ENCODE measurements at regions not wholly inside any gene's neighbourhood (a gene's known extent, or its start where the extent isn't known, plus 50 kb on each side); places are given as distances from the start of the nearest gene placed in this dataset.

DNA sequence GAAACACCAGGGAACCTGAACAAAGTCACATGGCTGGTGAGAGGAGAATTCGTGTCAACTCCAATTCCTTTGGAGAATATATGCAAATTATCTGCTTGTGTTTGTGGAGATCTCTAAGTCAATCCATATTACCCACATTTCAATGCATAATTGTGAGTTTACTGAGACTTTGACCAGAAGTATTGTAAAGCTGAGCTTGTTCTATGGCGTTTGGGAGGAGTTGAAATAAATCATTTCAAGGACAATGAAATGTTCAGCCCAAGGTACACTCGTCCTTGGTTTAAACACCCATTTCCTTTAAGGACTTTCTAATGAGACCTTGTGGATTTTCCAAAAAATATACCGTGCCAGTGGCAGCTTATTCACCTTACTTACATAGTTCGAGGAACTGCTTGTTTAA, 186.6 kb upstream of the HDAC9 start:
- DNase-seq (ENCODE audit: low read depth, low spot score) = no peak

GRCh38 chr7:18312482-18312881, 183.1 kb upstream of the HDAC9 start:
- no peak for DNase-seq (ENCODE audit: low read depth, low spot score)

DNA sequence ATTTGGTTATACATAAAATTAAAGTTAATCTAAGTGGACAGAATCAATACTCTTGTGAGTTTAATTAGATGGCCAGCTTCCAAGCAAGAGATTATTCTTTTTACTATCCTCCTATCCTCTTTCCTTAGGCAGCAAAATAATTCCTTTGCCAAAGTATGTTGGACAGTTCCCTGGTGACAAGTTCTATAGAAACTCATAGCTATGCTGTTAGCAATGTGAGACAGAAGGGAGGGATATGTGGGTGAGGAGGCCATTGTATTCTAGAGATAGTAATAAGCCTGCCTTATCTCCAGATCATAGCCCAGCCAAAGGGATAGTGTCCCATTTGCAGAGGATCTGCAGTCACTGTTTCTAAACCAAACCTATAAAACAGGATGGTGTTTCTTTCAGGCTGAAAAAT, 181.6 kb upstream of the HDAC9 start:
- DNase-seq (ENCODE audit: low read depth, low spot score) = no peak

- no peak for DNase-seq (ENCODE audit: low read depth, low spot score)
Observed at GRCh38 chr7:18315241-18315640, 180.3 kb upstream of the HDAC9 start.

DNA sequence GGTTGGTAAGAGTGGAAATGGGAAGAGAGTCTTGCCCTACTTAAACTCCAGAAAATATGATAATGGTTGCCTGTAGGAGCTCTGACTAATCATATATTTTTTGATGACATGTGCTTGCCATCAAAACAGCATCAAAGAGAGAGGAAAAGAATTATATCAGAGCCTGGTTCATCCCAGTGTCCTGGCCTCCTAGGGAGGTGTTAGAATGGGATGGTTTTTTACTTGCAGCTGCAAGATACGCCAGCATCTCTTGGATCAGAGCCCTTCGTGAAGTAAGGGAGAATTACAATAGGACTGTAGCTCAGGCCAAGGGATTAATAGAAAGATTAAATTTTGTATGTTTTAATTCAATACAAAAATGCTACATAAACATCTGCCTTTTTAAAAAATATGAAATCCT, 177.6 kb upstream of the HDAC9 start:
- no peak for DNase-seq (ENCODE audit: low read depth, low spot score)

GRCh38 chr7:18320422-18320821, 175.1 kb upstream of the HDAC9 start:
- no peak for DNase-seq (ENCODE audit: low read depth, low spot score)

- peak; percentile 8 for DNase-seq (ENCODE audit: low read depth, low spot score)
Observed at GRCh38 chr7:18320971-18321567, 174.5 kb upstream of the HDAC9 start.

GRCh38 chr7:18330548-18330947, 165.0 kb upstream of the HDAC9 start:
- DNase-seq (ENCODE audit: low read depth, low spot score) = no peak

GRCh38 chr7:18336626-18337025, 158.9 kb upstream of the HDAC9 start:
- no peak for DNase-seq (ENCODE audit: low read depth, low spot score)

DNA sequence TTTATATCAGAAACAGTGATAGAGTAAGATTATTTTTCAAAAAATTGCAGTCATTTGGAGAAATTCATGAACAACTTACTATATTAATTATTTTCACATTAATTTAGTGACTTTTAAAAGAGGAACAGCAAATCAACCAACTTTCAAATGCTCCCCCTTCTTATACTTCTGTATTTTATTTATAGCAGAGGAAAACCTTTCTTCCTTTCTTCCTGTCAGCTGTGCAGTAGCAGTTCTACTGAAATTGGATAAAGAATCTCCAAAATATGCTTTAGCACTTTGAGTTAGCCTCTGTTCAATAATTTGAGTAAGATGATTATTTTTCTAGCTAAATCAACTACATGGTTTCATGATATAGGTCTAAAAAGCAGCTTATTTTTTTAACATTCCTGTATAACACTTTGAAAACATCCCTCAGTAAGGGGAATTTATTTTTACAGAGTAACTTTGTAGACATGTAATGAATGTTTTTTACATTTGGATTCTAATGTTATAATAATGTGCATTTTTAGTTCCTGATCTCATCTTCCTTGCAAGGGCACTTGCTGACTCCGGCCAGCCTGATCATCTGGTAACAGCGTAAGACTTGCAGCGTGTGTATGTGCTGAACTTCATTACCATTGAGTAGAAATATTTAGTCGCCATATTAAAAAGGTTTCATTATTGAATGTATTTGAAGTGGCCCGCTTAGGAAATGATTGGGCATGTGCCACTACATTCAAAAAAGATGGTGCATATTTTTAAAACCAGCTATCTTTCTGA, 158.3 kb upstream of the HDAC9 start:
- no peak for DNase-seq (ENCODE audit: low read depth, low spot score)

DNA sequence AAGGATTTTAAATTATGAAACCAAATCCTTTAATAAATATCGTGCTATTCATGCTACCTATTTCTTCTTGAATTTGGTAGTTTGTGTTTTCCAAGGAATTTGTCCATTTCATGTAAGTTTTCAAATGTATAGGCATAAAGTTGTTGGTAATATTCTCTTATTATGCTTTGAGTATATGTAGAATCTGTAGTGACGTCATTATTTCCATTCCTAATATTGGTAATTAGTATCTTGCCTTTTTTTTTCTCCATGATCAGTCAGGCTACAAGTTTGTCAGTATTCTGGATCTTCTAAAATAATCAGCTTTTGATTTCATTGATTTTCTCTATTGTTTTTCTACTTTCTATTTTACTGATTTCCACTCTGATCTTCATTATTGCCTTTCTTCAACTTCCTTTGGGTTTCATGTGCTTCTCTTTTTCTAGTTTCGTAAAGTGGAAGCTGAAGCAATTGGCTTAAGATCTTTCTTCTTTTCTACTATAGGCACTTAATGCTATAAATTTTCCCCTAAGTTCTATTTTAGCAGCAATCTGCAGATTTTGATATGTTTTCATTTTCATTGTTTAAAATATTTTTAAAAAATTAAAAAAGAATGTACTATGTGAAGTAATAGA, 156.5 kb upstream of the HDAC9 start:
- DNase-seq (ENCODE audit: low read depth, low spot score) = no peak

- DNase-seq (ENCODE audit: low read depth, low spot score) = no peak
Observed at GRCh38 chr7:18341756-18342155, 153.8 kb upstream of the HDAC9 start.

DNA sequence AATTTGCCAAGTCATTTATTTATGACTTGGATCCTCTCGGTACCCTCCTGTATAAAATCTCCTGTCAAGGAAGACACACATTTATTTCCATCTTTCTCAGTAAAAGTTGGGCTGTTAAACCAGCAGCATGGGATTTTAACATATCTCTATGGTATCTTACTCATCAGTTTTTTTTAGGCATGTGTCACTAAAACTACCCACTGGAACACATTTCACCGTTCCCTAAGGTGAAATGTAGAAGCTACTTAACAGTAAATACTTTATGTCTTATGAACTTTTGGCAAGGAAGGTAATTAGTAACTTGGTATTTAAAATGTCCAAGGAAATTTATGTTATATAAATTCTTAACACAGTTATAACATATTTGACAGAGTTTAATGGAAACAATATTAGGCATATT, 152.5 kb upstream of the HDAC9 start:
- no peak for DNase-seq (ENCODE audit: low read depth, low spot score)

DNA sequence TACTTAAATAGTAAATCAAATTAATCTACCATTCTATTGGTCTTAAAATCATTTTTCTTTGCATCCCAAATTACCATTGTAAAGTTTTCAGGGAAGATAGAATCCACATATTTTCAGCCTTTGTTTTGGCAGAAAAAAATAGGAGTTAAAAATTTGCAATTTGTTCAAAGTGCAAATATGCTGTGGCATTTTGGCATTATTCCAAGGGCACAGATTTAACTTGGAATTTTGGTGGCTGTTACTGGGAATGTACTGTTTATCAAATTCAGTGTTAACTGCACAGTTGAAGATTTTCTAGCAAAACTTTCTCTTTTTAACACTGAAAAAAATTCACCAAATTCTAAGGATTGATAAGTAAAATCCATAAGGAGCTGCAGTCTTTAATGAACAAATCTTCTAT, 151.0 kb upstream of the HDAC9 start:
- DNase-seq (ENCODE audit: low read depth, low spot score) = no peak

DNA sequence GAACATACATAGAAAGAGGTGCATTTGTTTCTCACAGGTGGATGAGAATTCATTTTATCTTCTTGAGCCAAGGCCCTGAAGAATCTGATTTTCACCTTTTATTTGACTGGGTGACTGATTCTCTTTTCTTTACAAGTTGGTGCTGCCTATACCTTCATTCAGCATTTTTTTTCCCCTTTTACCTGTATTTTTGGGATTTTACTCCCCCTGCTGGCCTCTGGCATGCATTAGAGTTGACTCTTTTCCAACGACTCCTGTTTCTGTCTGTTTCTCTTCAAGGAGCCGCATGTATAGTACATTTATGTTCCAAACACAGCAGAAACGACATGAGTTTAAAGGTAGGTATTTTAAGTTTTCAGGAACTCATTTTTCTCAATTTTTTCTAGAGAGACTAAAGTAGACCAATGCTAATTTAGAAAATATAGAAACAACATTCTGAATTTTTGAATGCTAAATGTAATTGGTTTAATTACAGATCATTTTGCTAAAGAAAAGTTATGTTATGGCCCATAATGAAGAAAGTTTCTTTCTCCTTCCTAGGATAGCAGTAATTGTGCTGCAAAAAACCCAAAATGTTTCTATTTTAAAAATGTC, 149.8 kb upstream of the HDAC9 start:
- no peak for DNase-seq (ENCODE audit: low read depth, low spot score)

GRCh38 chr7:18347170-18347569, 148.4 kb upstream of the HDAC9 start:
- DNase-seq (ENCODE audit: low read depth, low spot score) = no peak

DNA sequence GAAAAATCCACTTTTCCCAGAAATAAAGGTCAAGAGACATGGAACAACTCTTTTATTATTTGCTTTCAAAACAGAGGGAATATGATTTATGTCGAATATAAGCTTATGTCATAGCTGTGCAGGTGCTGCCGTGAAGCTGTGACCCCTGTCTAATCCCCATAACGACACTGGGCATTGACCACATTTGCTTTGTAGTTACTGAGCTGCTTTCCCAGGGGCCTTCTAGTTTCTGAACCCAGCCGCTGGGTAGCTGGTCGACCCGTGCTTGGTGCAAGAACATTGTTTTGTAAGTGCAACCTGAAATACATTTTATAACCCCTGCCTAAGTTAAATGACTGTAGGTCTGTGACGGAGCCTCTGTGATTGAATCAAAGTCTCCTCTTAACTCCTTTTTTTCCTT, 144.9 kb upstream of the HDAC9 start:
- no peak for DNase-seq (ENCODE audit: low read depth, low spot score)

- DNase-seq (ENCODE audit: low read depth, low spot score) = peak; percentile 35
Observed at GRCh38 chr7:18352339-18353255, 143.0 kb upstream of the HDAC9 start.

DNA sequence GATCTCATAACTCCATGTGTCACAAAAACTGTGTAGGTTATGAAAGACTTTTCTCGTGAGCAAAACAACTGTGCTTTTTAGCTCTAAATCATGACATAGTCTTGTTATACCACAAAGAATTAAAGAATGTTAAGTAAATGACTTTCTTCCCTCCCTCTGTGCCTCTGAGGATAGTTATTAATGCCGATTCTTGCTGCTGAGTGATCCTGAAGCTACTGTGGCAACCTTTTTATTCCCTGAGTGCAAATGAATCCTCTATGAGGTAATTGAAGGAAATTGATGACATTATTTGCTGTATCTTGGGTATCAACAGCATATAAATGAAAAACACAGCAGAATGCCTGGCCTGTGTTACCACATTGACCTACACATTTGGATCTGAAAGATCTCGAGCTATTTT, 142.2 kb upstream of the HDAC9 start:
- DNase-seq (ENCODE audit: low read depth, low spot score) = no peak

DNA sequence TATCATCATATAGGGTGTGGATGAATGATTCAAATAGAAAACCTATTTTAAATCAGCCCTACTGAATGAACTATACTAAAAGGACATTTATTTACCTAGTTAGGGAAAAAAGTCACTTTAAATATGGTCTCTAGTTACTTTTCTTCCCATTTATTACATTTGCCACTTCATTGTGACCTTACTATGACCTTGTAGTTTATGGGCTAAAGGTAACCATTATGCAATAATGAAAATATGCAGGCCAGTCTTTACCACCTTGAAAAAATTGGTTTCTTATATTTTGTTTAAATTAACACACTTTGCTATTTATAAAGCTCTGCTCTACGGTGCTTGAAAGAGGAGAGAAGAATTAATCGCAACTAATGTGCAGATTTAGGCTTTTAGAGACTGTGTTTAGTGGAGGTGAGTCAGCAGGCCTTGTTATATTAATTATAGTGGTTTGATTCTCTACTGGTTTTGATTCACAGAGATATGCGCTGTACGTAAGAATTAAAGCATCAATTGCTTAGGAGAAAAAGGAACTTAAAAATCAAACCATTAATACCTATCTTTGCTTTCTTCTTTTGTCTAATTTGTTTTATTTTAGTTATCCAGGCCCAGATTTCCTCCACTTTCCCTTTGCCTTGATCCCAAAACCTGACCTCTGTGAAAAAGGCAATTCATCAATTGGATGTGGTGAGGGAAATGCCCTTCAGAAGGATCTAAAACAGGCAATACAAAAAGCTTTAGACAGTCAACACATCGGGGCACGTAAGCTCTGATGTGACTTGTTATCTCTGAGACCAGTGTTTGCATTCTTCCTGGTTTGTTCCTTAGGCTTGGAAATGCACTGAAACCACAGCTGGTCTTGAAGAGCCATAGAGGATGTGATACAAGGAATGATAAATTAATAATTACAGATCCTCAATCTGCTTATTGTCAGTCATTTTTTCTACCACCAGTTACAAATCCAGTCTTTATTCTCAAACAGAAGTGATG, 141.2 kb upstream of the HDAC9 start:
- DNase-seq (ENCODE audit: low read depth, low spot score) = no peak
